BJ (cell line): ENCODE measurements at regions not wholly inside any gene's neighbourhood (a gene's known extent, or its start where the extent isn't known, plus 50 kb on each side); places are given as distances from the start of the nearest gene placed in this dataset.
"Not testable (repeated sequence)": the region's sequence is repeated elsewhere in the genome, so short reads cannot be mapped to it uniquely, and the experiment has no call there.

ENCODE experiments used
- CTCF ChIA-PET: fragments of 350-600 bp; formaldehyde crosslinking; extraction: SDS; loops from one replicate; lab custom pipeline; 2021; ENCODE audit warnings: antibody characterized with exemption, inconsistent platforms; lab: Yijun Ruan, JAX
- POLR2A ChIA-PET: fragments of 300-600 bp; sonication (Branson Sonifier 250); formaldehyde crosslinking; extraction: SDS; loops from one replicate; lab custom pipeline; 2021; ENCODE audit warnings: antibody characterized with exemption; lab: Charles Lee
- DNase-seq: peaks from one replicate; pipeline ENCODE4 v3.0.0-alpha.2; 2011; ENCODE audit warnings: low read depth
- H3K27me3 ChIP-seq: 2 replicates; pipeline ENCODE4 v1.6.0; 2011; ENCODE audit warnings: low read length; ENCODE audit not compliant: control insufficient read depth, insufficient read depth
- H3K36me3 ChIP-seq: 2 replicates; pipeline ENCODE4 v1.5.1; 2011; ENCODE audit warnings: low read length; ENCODE audit not compliant: control insufficient read depth, insufficient read depth
- H3K4me3 ChIP-seq: 2 replicates; pipeline ENCODE4 v1.5.1; 2011; ENCODE audit warnings: low read depth, mild to moderate bottlenecking, control low read depth, low read length
- CTCF ChIP-seq: IDR thresholded peaks from 2 replicates; pipeline ENCODE4 v1.5.1; 2011; ENCODE audit warnings: low read depth, mild to moderate bottlenecking, control low read depth, inconsistent platforms, low read length, moderate library complexity; ENCODE audit not compliant: insufficient read depth

- Histone ChIP-seq H3K36me3 (no peaks in the 10 kb centered on the region), H3K4me3 (no peak overlapping the region), H3K27me3 (peaks cover 3% of the 10 kb centered on the region; the same call in 1 of the 2 replicates)
- ChIA-PET POLR2A (no interaction called here), CTCF (no interaction called here)
- TF ChIP-seq CTCF = no peak
- no peak for DNase-seq
Measured at GRCh38 chr10:11663763-11664555, 52.5 kb upstream of the USP6NL start.

GRCh38 chr10:11663126-11663515 is 51.7 kb upstream of the USP6NL start:
- DNase-seq, H3K4me3 ChIP-seq, CTCF ChIA-PET, POLR2A ChIA-PET, H3K27me3 ChIP-seq, H3K36me3 ChIP-seq: not testable (repeated sequence)

- ChIA-PET CTCF (no interaction called here), POLR2A (no interaction called here)
- Histone ChIP-seq H3K36me3 (no peaks in the 10 kb centered on the region), H3K27me3 (peaks cover 3% of the 10 kb centered on the region; the same call in 1 of the 2 replicates), H3K4me3 (no peak overlapping the region)
- no peak for TF ChIP-seq CTCF
- no peak for DNase-seq
Measured at GRCh38 chr10:11661441-11661840, 50.0 kb upstream of the USP6NL start.
